ENCODE measurements at regions not wholly inside any gene's neighbourhood (a gene's known extent, or its start where the extent isn't known, plus 50 kb on each side); places are given as distances from the start of the nearest gene placed in this dataset.

DNA sequence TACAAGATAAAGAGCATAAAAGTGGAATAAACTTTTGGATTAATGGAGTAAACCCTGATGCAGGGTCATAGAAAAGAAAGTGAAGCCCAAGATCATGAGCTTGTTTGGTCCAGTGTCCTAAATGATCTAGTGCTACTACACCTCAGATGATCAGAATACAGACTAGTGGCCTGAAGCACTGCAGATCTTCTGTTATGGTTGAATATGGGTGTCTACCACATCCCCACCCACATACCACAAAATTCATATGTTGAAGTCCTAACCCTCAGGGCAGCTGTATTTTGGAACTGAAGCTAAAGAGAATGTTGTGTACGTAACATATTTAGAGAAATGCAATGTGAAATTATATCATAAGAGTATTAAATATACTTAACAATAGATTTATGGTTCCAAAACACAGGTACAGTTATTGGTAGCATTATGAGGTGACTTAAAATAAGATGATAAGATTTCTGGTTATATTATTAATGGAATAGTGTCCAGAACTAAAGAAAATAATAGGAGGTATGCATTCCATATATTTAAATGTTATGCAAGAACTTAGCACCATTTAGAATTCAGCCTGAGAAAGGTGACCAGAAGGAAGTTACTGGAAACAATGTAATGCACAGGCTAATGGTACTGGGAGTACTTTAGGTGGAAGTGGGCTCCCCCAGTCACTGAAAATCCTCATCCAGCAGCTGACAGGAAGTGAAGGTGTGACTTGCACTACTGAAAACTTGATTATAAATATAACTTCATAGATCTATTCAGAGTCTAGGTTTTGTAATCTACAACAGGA, 1155.1 kb downstream of the TAF11L14 start:
- no peaks in the 10 kb centered on the region for H3K36me3 ChIP-seq
- H3K9me3 ChIP-seq: no peaks in the 10 kb centered on the region
- TF ChIP-seq, protein P1, sequence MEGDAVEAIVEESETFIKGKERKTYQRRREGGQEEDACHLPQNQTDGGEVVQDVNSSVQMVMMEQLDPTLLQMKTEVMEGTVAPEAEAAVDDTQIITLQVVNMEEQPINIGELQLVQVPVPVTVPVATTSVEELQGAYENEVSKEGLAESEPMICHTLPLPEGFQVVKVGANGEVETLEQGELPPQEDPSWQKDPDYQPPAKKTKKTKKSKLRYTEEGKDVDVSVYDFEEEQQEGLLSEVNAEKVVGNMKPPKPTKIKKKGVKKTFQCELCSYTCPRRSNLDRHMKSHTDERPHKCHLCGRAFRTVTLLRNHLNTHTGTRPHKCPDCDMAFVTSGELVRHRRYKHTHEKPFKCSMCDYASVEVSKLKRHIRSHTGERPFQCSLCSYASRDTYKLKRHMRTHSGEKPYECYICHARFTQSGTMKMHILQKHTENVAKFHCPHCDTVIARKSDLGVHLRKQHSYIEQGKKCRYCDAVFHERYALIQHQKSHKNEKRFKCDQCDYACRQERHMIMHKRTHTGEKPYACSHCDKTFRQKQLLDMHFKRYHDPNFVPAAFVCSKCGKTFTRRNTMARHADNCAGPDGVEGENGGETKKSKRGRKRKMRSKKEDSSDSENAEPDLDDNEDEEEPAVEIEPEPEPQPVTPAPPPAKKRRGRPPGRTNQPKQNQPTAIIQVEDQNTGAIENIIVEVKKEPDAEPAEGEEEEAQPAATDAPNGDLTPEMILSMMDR (IDR thresholded peaks at IDR 0.05): no peak
- H3K4me3 ChIP-seq (ENCODE audit: low read depth in 1 of 2, low read length in 1 of 2): no peak overlapping the region
- no peak overlapping the region for H3K27ac ChIP-seq
- H3K27me3 ChIP-seq: no peaks in the 10 kb centered on the region
- no peaks in the 10 kb centered on the region for H3K4me1 ChIP-seq (ENCODE audit: control insufficient read depth in 1 of 2, insufficient read depth in 1 of 2, low read depth in 1 of 2, low read length in 1 of 2)

DNA sequence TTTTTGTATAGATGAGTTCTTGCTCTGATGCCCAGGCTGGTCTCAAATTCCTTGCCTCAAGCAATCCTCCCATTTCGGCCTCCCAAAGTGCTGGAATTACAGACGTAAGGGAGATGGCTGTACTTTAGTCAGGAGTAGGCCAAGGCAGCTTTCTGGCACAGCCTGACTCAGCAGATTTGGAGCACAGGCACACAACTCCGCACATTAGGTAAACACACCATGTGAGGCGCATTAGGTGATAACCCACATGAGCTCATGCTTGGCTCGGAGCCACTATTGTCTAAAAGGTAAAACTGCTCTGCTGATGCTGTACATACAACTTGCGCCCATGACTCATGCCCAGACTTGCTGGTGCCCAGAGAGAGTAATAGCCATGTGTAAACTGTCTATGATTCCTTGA, 1157.9 kb downstream of the TAF11L14 start:
- Histone ChIP-seq H3K27me3 (no peaks in the 10 kb centered on the region), H3K9me3 (no peaks in the 10 kb centered on the region), H3K27ac (no peak overlapping the region), H3K36me3 (no peaks in the 10 kb centered on the region), H3K4me3 (ENCODE audit: low read depth in 1 of 2, low read length in 1 of 2) (no peak overlapping the region), H3K4me1 (ENCODE audit: control insufficient read depth in 1 of 2, insufficient read depth in 1 of 2, low read depth in 1 of 2, low read length in 1 of 2) (no peaks in the 10 kb centered on the region)
- TF ChIP-seq, protein P1 (IDR thresholded peaks at IDR 0.05): no peak

DNA sequence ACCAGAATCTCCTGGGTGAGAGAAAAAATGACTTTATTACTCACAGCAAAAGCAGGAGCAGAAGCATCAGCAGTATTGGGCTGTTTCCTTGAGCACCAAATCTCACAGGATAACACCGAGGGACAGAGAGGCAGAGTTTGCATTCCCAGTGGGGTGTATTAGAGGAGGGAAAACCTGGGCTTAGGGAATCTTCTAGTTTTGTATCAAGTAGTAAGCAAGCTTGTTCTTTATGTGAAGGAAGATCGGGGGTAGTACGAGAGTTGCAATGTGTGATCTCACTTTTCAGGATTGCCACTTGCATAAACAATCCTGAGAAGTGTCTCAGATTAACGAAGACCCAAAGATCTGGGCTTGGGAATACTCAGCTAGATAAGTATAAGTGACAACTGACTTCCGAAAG, 1163.0 kb downstream of the TAF11L14 start:
- H3K27ac ChIP-seq: no peak overlapping the region
- H3K9me3 ChIP-seq: no peaks in the 10 kb centered on the region
- TF ChIP-seq, protein P1 (IDR thresholded peaks at IDR 0.05): no peak
- H3K27me3 ChIP-seq: no peaks in the 10 kb centered on the region
- no peak overlapping the region for H3K4me3 ChIP-seq (ENCODE audit: low read depth in 1 of 2, low read length in 1 of 2)
- no peaks in the 10 kb centered on the region for H3K4me1 ChIP-seq (ENCODE audit: control insufficient read depth in 1 of 2, insufficient read depth in 1 of 2, low read depth in 1 of 2, low read length in 1 of 2)
- no peaks in the 10 kb centered on the region for H3K36me3 ChIP-seq

DNA sequence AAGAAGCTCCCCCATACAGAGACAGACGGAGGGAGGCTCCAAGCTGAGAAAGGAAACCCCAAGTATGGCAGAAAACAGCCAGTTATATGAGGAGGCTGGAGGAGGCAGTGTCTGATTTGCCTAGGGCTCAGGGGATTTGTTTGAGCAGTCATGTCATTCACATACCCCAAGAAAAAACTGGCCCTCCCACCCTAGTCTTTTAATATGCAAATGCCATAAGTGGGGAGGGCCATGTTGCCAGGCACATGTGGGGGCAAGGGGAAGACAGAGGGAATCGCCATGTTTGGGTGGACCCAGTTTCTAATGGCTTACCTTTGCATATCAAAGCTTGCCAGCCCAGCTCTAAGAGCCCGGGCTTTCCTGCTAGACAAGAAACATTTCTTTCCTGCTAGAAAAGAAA, 1163.8 kb downstream of the TAF11L14 start:
- H3K27me3 ChIP-seq: no peaks in the 10 kb centered on the region
- no peaks in the 10 kb centered on the region for H3K4me1 ChIP-seq (ENCODE audit: control insufficient read depth in 1 of 2, insufficient read depth in 1 of 2, low read depth in 1 of 2, low read length in 1 of 2)
- H3K27ac ChIP-seq: no peak overlapping the region
- H3K36me3 ChIP-seq: no peaks in the 10 kb centered on the region
- TF ChIP-seq, protein P1 (IDR thresholded peaks at IDR 0.05): no peak
- H3K9me3 ChIP-seq: no peaks in the 10 kb centered on the region
- no peak overlapping the region for H3K4me3 ChIP-seq (ENCODE audit: low read depth in 1 of 2, low read length in 1 of 2)

DNA sequence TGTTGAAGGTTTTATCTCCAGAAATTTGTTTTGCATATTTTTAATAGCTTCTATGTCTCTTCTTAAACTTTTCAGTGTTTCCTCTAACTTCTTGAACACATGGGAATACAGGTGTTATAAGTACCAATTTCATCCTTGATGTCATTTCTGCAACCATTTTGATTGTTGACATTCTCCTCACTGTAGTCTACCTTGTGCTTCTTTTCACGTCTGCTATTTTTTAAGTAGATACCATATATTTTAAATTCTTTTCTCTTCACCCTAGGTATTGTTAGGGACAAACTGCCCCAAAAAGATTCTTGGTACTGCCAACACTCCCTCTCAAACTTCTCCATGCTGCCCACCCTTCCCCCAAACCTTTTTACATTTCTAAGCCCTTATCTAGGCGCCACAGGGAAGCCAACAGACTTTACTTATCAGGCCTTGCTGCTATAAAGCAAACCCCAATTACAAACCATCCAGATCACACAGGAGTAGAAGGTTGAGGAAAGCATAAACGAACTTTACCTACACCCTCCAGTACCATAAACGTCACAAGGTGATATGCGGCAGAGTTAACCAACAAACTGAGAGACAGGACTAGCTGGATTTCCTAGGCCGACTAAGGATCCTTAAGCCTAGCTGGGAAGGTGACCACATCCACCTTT, 1165.3 kb downstream of the TAF11L14 start:
- Histone ChIP-seq H3K4me1 (ENCODE audit: control insufficient read depth in 1 of 2, insufficient read depth in 1 of 2, low read depth in 1 of 2, low read length in 1 of 2) (no peaks in the 10 kb centered on the region), H3K9me3 (no peaks in the 10 kb centered on the region), H3K36me3 (no peaks in the 10 kb centered on the region), H3K27ac (no peak overlapping the region), H3K27me3 (no peaks in the 10 kb centered on the region), H3K4me3 (ENCODE audit: low read depth in 1 of 2, low read length in 1 of 2) (no peak overlapping the region)
- TF ChIP-seq, protein P1 (IDR thresholded peaks at IDR 0.05): no peak
